ENCODE measurements at regions not wholly inside any gene's neighbourhood (a gene's known extent, or its start where the extent isn't known, plus 50 kb on each side); places are given as distances from the start of the nearest gene placed in this dataset.

DNA sequence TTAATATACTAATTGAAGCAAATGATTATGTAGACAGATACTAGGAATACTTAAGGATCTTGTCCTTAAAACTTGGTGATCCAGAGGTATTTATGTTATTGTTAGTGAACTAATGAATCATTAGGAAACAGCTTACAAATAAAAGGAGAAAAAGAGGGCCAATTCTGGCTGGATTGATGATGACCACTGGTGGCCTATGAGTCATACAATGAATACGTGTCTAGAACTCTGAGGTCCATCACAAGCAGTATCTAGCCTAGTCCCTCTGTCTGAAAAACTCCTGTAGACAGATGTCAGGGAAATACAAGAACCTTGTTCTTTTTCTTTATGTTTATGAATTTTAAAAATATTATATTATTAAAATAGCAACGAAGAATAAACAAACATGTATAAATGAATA lies 51.7 kb upstream of the RTL1 start:
- DNase-seq (ENCODE audit: low spot score), result no peak

DNA sequence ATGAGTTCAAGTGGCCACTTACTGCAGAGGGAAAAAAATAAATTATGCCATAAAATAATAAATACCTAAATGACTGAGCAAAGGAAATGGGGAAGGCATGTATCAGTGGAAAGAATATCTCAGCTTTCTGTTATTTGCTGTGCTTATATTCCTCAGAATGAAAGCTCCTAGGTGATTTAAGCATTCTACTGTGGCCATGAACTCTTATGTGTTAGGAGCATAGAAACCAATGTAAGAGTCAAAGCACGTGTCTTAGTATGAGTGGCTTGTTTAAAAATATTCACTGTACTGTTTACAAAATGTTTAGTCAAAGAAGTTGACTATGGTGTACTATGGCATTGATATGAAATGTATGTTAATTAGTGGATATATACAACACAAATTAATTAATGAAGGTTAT lies 59.0 kb upstream of the RTL1 start:
- DNase-seq (ENCODE audit: low spot score), result no peak

DNA sequence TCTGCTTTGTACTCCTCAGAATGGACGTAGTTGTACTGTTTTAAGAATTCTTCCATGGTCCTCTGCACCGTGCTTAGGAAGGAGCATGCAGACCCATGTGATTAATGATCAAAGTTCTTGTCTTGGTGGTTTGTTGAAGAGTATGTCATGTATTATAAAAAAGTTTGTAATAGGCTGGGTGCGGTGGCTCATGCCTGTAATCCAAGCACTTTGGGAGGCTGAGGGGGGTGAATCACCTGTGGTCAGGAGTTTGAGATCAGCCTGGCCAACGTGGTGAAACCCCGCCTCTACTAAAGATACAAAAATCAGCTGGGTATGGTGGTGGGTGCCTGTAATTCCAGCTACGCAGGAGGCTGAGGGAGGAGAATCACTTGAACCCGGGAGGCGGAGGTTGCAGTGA lies 61.8 kb upstream of the RTL1 start:
- DNase-seq (ENCODE audit: low spot score), result no peak

DNA sequence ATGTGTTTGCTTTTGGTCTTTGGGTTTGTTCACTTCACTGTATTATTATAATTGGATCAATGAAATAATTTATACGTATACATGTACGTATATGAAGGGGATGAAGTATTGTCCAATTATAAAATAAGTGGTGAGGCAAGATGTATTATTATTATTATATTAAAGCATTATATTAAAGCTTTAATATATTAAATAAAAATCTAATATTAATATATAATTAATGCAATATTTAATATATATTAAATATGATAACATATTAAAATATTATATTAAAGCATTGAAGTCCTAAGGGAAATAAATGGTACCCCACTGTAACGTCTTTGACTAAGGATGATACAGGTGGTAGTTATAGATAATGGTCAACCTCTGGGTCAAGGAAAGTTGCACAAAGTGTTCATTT lies 63.7 kb upstream of the RTL1 start:
- no peak for DNase-seq (ENCODE audit: low spot score)

DNA sequence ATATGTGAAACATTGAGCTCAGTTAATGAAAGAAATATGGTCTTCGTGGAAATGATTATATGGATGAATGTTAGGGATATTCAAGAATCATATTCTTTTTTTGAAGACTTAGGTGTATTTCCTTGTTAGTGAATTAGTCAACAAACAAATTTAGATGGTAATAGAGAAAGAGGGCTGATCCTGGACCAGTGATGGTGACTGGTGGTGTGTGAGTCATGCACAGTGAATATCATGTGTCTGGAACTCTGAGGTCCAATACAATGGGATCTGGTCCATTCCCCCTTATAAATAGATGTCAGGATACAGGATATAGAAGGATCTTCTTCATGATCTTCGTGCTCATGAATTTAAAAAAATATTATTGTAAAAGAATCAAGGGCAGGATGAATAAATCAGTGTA lies 64.4 kb upstream of the RTL1 start:
- no peak for DNase-seq (ENCODE audit: low spot score)

DNA sequence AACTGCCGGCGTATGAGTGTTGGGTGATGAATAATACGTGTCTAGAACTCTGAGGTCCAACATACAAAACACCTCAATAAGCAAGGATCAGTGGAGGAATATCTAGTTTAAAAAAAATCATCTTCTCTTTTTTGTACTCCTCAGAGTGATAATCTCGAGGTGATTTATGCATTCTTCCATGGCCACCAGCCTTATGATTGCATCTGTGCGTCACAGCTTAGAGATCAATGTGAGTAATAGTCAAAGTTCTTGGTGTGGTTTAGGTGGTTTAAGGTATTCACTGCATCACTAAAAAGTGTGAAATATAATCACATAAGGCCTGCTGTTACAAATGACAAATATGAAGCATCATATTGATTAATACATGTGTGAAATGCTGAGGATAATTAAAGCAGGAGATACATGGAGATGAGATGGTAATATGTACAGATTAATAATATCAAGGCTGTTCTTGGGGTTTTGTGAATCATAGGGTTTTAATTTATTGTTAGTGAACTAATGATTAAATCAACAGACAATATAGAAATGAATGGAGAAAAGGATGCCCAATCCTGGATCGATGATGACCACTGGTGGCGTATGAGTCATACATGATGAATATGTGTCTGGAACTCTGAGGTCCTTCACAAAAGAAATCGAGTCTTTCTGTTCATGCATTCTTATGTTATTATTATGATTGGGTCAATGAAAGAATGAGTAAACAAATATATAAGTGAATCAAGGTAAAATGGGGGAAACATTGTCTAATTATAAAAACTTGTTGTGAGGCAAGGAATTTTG lies 68.8 kb upstream of the RTL1 start:
- DNase-seq (ENCODE audit: low spot score), result no peak

DNA sequence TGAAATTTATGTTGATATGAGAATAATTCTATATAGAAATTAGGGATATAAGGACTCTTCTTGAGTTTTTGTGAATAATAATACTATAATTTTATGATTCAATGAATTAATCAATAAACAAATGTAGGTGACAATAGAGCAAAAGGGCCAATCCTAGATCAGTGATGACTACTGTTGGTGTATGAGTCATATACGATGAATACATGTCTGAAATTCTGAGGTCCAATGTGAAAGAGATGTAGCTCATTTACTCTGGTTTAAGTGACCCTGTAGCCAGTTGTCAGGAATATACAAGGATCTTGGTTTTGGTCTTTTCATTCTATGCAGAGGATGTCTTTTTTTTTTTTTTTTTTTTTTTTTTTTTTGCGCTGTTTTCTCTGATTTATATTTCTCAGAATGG lies 72.1 kb upstream of the RTL1 start:
- DNase-seq (ENCODE audit: low spot score), result no peak

DNA sequence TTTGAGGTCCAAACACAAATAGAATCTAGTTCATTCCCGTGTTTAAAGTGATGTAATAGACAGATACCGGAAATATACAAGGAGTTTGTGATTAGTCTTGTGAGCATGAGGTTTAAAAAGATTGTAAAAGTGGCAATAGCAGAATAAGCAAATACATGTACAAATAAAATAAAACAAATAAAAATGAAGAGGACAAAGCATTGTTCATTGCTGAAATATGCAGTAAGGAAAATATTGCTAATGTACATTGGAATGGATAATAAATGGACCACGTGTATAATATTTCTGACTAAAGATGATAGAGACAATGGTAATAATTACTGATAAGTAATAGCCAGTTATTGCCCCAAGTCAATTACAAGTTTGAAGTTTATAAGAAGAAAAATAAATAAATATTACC lies 75.6 kb upstream of the RTL1 start:
- no peak for DNase-seq (ENCODE audit: low spot score)

DNA sequence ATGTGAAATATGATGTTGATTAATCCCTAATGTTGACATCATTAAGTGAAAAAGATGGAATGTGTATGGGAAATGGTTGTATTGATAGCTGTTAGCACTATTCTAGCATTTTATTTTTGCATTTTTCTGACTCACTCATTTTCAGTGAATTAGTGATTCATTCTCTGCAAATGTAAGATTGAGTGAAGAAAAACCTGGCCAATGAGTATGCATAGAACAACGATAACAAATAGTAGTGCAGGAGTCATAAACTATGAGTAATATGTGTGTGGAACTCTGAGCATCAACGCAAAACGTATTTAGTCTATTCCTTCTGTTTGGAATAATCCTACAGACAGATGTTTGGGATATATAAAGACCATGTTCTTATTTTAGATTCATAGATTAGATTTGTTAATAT lies 76.3 kb upstream of the RTL1 start:
- no peak for DNase-seq (ENCODE audit: low spot score)

DNA sequence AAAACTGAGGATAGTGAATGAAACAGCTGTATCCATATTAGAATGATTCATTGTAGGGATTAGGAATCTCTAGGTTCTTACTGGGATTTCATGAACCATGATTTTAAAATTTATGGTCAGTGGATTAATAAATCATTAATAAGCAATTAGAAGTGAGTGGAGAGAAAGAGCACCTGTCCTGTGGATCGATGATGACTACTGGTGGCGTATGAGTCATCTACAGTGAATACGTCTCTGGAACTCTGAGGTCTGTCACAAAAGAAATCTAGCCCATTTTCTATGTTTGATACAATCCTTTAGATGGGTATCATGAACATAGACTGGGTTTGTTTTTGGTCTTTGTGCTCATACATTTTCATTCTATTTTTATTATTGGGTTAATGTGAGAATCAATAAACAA lies 77.3 kb upstream of the RTL1 start:
- DNase-seq (ENCODE audit: low spot score), result no peak

DNA sequence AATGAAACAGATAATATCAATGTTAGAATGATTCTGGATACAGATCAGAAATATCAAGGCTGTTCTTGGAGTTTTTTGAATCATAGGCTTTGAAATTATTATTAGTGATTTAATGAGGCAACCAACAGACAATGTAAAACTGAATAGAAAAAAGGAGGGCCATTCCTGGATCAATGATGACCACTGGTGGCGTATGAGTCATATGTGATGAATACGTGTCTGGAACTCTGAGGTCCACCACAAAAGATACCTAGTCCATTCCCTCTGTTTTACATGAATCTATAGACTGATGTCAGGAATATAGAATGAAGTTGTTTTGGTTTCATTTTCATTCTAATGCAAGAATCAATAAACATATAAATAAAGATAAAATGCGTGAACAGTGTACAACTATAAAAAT lies 78.3 kb upstream of the RTL1 start:
- DNase-seq (ENCODE audit: low spot score), result no peak

DNA sequence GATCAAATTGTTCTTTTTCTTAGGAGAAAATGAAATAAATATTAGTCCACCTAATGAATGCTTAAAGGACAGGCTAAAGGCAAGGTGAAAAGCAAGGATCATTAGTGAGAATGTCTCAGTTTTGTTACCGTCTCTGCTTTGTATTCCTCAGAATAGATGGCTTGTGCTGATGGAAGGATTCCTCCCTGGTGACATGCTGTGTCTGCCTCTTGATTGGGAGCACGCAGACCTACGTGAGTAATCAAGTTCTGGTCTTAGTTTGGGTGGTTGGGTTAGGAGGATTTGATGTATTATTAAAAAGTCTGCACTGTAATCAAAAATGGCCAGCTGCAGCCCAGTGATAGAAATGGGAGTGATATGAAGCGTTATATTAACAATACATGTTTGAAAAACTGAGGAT lies 78.8 kb upstream of the RTL1 start:
- no peak for DNase-seq (ENCODE audit: low spot score)

DNA sequence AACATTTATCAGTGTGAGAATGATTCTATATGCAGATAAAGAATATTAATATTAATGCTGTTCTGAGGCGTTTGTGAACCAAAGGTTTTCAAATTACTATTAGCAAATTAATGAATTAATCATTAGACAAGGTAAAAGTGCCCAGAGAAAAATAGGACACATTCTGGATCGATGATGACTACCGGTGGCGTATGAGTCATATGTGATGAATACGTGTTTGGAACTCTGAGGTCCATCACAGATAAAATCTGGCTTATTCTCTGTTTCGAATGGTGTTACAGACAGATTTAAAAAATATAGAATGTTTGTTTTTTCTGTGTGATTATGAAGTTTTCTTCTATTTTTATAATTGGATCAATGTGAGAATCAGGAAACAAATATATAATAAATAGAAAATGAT lies 79.2 kb upstream of the RTL1 start:
- no peak for DNase-seq (ENCODE audit: low spot score)

DNA sequence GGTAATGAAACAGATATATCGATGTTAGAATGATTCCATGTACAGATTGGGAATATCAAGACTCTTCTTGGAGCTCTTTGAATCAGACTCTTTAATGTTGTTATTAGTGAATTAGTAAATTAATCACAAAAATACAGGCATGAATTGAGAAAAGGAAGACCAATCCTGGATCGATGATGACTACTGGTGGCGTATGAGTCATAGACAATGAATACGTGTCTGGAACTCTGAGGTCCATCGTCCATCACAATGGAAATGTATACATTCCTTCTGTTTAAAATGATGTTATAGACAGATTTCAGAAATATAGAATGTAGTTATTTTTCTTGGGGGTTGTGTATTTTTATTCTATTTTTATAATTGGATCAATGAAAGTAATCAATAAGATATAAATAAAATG lies 80.2 kb upstream of the RTL1 start:
- no peak for DNase-seq (ENCODE audit: low spot score)

DNA sequence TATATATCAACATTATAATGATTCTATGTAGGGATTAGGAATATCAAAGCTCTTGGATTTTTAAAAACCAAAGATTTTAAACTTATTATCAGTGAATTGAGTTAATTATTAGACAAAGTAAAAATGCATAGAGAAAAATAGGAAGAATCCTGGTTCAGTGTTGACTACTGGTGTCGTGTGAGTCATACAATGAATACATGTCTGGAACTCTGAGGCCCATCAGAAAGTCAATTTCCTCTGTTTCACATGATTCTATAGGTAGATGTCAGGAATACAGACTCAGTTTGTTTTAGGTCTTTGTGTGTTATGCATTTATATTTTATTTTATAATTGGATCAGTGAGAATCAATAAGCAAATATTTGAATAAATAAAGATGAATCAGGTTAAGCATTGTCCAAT lies 84.5 kb upstream of the RTL1 start:
- no peak for DNase-seq (ENCODE audit: low spot score)

DNA sequence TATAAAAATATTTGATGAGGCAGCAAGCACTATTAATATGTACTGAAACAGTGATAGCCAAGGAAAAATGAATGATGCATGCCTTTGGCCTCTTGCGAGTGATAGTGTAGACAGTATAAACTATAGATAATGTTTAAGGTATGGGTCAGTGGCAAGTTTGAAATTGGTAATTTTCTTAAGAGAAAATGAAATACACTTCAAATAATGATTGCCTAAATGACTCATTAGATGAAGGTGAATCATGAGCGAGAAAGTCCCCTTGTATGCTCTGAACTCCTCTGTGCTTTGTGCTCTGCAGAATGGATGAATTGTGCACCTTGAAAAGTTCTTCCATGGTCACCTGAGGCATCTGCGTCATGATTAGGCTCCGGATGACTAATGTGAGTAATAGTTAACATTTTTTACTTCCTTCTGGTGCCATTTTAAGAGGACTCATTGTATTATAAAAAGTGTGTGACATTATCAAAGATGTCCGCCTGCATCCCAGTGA lies 84.9 kb upstream of the RTL1 start:
- DNase-seq (ENCODE audit: low spot score), result no peak

DNA sequence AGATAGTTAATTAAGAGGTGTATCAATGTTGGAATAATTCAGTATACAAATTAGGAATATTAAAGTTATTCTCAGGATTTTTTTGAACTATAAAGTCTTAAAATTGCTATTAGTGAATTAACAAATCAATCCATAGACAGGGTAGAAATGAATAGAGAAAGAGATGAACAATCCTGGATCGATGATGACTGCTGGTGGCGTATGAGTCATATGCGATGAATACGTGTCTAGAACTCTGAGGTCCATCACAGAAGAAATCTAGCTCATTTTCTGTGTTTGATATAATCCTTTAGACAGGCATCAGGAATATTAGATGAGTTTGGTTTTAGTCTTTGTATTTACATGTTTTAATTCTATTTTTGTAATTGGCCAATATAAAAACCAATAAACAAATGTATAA lies 85.4 kb upstream of the RTL1 start:
- no peak for DNase-seq (ENCODE audit: low spot score)

DNA sequence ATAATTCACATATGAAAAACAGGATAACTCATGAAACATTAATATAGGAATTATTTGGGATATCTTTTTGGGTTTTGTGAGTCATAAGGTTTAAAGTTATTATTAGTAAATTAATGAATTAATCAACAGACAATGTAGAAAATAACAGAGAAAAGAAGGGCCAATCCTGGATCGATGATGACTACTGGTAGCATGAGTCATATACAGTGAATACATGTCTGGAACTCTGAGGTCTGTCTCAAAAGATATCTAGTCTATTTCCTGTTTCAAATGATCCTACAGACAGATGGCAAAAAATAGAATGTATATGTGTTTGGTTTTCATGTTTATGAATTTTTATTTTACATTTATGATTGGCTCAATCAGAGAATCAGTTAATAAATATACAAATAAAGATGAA lies 86.4 kb upstream of the RTL1 start:
- no peak for DNase-seq (ENCODE audit: low spot score)

DNA sequence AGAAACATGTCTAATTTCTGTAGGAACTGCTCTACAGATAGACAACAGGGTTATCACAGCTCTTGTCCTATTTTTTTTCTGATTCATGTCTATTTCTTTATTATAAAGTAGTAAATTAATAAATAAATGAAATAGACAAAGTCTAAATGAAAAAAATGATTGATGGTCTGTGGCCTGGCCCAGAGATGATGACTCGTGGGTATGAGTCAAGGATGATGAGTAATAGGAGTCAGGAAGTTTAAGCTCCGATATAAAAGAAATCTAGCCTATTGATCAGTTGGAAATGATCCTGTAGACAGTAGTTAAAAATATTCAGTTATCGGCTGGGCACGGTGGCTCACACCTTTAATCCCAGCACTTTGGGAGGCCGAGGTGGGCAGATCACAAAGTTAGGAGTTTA lies 90.6 kb upstream of the RTL1 start:
- no peak for DNase-seq (ENCODE audit: low spot score)

DNA sequence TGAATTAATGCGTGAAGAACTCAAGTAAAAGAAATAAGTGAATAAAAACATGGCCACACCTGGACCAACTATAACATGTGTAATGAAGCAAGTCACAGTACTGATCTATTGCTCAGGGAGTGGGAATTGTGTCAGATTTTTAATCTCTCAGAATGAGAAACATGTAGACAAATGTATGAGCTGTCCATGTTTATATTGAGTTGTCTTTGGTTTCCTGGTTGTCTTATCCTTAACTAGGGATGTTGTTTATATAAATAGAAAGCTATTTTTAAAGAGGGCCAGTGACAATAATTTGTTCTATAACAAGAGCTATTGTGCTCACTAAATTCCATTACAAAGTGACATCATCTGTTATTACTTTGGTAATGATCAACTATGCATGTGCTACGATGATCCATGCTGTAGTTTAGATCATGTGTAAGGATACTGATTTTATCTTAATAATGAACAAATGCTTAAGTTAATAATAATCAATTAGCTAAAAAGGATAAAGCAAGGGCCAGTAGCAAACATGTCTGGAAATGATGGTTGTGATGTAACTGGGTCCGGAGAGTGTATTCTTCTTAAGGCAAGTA lies 91.3 kb upstream of the RTL1 start:
- DNase-seq (ENCODE audit: low spot score), result no peak

DNA sequence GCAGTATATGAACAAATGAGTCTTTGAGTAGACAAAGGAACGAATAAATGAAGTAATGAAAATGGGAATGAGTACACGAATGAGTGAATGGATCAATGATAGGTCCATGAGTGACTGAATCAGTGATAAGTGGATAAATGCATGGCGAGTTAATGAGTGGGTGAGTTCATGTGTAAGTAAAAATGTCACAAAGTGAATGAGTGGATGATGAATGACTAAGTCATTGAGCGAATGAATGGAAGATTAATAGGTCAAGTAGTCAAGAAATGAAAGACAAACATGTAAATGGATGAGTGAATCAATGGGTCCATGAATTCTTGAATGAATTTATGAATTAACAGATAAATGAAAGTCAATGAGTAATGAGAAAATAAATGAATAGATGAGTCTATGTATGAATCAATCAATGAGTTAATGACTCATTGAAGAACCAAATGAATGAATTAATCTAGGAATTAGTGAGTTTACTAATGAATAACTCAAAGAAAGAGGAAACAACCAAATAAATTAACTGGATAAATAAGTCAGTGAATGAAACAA lies 97.3 kb upstream of the RTL1 start:
- DNase-seq (ENCODE audit: low spot score), result no peak

DNA sequence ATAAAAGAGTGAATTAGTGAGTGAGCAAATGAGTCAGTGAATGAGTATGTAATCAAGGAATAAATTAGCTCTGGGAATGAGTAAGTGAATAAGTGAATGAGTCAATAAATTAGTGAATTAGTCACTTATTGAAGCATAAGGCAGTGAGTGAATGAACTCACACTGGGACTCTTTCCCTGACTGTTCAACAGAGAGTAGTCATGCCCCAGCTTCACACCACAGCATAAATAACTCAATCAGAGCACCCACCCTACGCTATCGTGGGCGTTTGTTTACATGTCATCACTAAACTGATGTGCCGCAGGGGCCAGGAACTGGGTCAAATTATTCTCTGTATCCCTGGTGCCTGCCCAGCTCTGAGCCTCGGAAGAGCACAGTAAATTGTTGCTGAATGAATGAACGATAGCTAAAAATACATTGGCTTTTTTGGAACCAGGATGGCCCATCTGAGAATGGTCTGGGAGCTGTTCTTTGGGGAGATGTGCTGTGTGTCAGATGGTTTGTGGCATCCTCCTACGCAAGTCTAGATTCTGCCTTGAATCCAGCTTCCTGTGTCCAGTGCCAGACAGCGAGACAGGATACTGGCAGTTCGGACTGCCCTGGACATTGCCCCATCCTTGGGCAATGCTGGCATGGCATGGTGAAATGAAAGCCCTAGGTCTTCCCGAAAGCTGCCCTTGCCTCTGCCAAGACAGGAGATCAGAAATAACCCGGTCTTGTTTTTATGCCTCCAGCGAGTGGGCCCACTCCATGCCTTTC lies 98.0 kb upstream of the RTL1 start:
- DNase-seq (ENCODE audit: low spot score), result no peak

DNA sequence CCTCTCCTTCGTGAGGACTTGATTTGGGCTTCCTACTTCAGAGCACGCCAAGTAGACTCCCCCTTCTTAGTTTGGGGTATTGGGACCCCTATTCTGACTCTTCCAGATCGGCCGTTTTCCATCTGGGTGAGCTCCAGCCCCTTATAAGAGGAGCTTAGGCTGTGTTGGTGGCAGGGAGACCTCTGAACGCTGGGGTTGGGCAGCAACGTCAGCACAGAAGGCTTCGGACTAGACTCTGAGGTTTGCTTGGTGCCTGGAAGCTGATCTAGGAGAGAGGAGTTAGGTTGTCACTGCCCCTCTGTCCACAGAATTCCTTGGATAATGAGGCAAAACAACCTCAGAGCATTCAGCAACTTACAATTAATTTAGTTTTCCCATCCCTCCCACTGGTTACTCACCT lies 99.2 kb upstream of the RTL1 start:
- no peak for DNase-seq (ENCODE audit: low spot score)

Measured in CD4-positive, alpha-beta T cell treated with Interleukin-15 for 4 hours (primary cell).